ENCODE measurements at regions not wholly inside any gene's neighbourhood (a gene's known extent, or its start where the extent isn't known, plus 50 kb on each side); places are given as distances from the start of the nearest gene placed in this dataset.

DNA sequence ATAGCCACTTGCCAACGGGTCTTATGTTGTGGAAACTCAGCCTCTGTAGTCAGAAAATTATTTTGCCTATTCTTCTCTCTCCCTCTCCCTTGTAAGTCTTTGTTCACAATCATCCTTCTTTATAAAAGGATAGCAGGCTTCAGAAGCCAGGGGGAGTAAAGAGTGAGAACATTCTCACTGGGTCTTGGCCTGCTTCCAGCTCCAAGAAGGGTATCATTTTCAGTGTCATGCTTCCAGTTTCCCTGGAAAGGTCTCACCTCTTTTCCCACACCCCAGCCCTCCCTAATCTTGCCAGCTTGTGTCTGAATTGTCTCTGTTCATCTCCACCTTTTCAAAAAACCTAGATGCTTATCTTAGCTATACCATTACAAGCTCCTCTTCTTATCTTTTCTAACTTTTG lies 346.2 kb upstream of the LRRC7 start:
- no peak for FAIRE-seq
- TF ChIP-seq, protein P1, sequence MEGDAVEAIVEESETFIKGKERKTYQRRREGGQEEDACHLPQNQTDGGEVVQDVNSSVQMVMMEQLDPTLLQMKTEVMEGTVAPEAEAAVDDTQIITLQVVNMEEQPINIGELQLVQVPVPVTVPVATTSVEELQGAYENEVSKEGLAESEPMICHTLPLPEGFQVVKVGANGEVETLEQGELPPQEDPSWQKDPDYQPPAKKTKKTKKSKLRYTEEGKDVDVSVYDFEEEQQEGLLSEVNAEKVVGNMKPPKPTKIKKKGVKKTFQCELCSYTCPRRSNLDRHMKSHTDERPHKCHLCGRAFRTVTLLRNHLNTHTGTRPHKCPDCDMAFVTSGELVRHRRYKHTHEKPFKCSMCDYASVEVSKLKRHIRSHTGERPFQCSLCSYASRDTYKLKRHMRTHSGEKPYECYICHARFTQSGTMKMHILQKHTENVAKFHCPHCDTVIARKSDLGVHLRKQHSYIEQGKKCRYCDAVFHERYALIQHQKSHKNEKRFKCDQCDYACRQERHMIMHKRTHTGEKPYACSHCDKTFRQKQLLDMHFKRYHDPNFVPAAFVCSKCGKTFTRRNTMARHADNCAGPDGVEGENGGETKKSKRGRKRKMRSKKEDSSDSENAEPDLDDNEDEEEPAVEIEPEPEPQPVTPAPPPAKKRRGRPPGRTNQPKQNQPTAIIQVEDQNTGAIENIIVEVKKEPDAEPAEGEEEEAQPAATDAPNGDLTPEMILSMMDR (IDR thresholded peaks at IDR 0.05; ENCODE audit: insufficient read depth, missing control alignments): no peak
- no peak for DNase-seq (ENCODE audit: insufficient read length, low spot score)

DNA sequence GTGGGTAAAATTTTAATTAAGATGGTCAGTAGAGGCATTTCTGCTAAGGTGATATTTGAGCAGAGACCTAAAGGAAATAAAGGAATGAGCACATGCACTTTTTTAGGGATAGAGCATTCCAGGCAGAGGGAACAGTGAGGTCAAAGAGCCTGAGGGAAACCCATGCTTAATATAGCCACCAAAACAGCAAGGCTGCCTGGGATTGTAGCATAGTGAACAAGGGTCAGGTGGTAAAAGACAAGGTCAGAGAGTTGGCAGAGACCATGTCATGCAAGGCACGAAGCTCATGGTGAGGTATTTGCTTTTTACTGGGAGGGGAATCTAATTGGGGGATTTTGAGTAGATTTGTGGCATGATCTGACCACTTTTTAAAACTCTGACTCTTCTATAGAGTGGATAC lies 344.6 kb upstream of the LRRC7 start:
- TF ChIP-seq, protein P1 (IDR thresholded peaks at IDR 0.05; ENCODE audit: insufficient read depth, missing control alignments): no peak
- DNase-seq (ENCODE audit: insufficient read length, low spot score) (no peak), FAIRE-seq (no peak)

DNA sequence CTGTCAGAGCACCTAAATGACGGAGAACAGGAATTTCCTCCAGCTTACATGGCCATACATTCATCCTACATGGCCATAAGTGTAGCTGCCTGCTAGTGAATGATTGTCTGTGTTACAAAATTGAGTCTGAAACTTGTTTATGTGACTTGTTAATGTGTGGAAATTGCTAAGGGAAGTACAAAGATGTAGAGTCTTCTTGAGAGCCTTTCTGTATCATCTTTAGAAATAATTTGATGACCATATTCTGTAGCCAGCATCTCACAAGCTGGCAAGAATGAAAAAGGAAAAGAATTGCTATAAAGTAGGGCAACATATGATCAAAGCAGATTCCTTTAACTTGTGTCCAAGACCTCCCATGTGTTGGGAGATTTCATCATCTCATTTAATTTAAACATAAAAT lies 339.2 kb upstream of the LRRC7 start:
- TF ChIP-seq, protein P1 (IDR thresholded peaks at IDR 0.05; ENCODE audit: insufficient read depth, missing control alignments): no peak
- DNase-seq (ENCODE audit: insufficient read length, low spot score): no peak
- no peak for FAIRE-seq

DNA sequence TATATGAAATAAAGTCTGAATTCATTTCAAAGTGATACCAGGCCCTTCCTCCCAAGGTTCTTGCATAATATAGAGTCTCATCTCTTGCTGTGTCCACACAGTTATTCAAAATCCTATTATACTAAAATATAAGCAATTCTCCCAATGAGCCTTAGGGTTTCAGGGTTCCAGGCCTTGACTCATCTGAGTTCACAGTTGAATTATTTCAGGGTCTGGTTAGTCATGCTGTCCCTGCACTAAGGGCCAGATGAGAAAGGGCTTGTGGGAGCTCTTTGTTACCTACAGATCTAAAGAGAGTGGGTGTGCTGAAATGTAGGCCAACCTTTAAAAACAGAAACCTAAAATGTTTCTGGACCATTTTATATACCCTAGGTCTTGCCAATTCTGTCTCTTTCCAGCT lies 337.5 kb upstream of the LRRC7 start:
- FAIRE-seq (no peak), DNase-seq (ENCODE audit: insufficient read length, low spot score) (no peak)
- TF ChIP-seq, protein P1 (IDR thresholded peaks at IDR 0.05; ENCODE audit: insufficient read depth, missing control alignments): no peak

DNA sequence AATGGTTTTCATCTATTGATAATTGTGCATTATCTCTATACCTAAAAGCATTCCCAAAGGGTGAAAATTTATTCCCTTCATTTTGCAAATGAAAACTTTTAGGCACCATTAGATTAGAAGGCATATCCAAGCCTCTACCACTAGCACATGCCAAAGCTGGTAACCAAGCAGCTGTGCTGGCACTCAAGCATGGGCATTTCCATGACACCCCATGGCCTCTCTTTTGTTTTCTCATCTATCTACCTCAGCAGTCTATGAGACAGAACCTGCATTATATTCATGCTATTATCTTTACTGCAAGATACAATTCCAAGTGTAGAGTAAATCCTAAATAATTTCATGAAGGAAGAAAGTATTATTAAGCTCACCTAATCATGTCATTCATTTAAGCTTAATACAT lies 334.3 kb upstream of the LRRC7 start:
- DNase-seq (ENCODE audit: insufficient read length, low spot score): no peak
- no peak for FAIRE-seq
- TF ChIP-seq, protein P1 (IDR thresholded peaks at IDR 0.05; ENCODE audit: insufficient read depth, missing control alignments): no peak

DNA sequence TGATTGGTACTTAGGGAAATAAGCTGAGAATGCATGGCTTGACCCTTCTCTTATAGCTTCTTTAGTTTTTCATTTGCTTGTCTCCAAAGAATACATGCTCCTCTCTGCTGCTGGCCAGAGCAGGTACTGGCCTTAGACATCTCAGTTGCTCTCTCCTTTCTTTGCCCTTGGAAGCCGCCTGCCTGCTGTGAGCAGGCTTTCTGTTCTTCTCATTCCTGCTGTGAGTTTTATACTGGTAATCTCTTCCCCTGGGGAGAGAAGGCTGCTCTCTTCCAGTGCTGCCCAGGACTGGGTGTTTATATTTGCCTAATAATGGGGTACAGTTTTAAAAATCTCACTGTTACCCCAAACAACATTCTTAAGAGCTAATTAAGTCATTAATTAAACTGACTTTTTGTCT lies 323.5 kb upstream of the LRRC7 start:
- TF ChIP-seq, protein P1 (IDR thresholded peaks at IDR 0.05; ENCODE audit: insufficient read depth, missing control alignments): no peak
- no peak for FAIRE-seq
- DNase-seq (ENCODE audit: insufficient read length, low spot score): no peak

DNA sequence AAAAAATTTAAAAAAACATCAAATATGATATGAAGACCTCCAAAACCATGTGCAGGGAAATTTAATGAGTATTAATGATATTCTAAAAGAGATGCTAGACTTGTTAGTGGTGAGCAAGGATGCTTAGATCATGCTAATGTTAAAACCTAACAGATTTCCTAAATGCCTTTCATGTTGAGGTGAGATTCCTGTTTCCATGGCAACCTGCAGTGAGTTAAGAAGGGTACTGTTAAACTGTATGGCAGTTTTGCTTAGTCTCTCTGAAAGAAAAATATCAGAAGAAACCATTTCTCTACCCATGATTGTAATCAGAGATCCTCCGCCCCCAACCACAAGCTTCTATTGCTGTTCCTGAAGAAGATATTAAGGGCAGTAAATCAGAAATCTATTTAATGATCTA lies 321.6 kb upstream of the LRRC7 start:
- FAIRE-seq (no peak), DNase-seq (ENCODE audit: insufficient read length, low spot score) (no peak)
- TF ChIP-seq, protein P1 (IDR thresholded peaks at IDR 0.05; ENCODE audit: insufficient read depth, missing control alignments): no peak

Data from D721Med (cell line).